ENCODE measurements at regions not wholly inside any gene's neighbourhood (a gene's known extent, or its start where the extent isn't known, plus 50 kb on each side); places are given as distances from the start of the nearest gene placed in this dataset.

DNA sequence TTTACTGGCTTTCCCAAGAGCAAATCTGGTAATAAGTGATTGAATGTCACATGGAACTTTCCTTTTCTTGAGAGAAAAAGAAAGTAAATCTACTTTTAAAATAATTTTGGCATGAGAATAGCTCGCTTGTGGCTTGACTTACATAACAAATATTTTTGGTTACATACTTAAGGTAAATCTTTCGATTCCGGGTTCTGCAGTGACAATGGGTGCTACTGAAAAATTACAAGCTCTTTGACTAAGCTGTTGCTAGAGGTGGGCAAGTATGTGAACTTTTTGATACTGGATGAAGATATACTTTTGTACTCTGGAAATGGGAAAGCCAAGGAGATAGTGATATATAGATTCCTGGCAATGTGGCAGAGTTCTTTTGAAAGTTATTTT is 51.9 kb upstream of the OTOL1 start:
- DNase-seq (ENCODE audit: low spot score): no peak

DNA sequence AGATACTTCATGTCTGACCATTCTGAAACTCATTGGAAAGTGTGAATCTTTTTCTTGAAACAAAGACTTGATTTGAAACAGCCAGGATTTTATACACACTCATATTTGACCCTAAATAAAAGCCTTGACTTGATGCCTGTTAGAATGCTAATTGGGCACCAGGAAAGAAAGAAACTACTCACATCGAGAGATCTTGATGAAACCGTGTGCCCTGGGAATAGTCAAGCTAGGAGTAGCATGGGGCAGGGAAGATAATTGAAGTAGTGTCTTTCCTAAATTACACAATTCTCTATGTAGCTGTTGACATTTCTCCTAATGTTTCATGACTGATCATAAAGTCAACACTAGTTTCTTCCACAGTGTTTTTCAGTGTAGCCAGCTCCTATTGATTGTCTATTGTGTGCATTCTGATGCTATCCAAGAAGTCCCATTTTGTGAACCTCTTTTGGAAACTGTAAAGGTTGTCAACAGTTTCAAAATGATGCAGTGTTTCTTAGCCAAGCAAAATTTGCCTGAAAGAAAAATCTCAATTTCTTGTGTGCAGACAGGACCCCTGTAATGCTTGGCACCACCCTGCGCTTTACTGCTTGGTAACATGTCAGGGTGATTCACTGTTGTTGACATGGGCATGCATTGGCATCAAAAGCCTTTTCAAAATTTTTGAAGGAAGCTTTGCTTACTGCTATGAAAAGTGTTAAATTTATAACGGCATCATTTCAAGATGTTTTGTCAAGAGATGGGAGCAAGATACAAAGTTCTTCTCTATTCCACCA is 52.5 kb upstream of the OTOL1 start:
- no peak for DNase-seq (ENCODE audit: low spot score)

- DNase-seq (ENCODE audit: low spot score): no peak
Observed at GRCh38 chr3:161430307-161430706, 59.0 kb upstream of the SPTSSB start.

DNA sequence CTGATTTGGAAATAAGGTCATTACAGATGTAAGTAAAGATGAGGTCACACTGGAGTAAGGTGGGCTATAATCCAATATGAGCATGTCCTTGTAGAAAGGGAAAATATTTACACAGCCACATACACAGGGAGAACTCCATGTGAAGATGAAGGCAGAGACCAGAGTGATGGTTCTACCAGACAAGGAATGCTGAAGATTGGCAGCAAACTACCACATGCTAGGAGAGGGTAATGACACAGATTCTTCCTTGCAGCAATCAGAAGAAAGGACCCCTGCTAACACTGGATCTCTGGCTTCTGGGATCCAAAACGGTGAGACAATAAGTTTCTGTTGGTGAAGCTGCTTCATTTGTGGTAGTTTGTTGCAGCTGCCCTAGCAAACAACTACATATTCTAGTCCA is 56.0 kb upstream of the SPTSSB start:
- DNase-seq (ENCODE audit: low spot score): no peak

DNA sequence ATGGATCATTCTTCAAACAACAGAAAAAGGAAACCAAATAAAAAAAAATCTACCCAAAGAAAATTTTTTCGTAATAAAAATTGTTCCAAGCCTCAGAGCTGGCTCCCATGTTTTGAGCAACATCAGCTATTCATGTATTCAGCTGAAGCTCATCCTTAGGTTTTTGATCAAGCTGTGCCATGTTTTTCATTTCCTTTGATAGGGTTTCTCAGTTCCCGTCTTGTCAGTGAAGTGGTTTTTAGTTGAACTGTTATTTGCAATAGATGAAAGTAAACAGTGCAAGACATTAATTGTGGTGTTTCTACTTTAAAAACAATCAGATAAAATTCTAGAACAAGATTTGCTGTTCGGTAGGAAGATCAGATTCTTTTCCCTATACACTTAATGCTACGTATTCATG is 55.4 kb upstream of the SPTSSB start:
- DNase-seq (ENCODE audit: low spot score): no peak

- DNase-seq (ENCODE audit: low spot score): peak; percentile 22
Observed at GRCh38 chr3:161423911-161424522, 52.7 kb upstream of the SPTSSB start.

DNA sequence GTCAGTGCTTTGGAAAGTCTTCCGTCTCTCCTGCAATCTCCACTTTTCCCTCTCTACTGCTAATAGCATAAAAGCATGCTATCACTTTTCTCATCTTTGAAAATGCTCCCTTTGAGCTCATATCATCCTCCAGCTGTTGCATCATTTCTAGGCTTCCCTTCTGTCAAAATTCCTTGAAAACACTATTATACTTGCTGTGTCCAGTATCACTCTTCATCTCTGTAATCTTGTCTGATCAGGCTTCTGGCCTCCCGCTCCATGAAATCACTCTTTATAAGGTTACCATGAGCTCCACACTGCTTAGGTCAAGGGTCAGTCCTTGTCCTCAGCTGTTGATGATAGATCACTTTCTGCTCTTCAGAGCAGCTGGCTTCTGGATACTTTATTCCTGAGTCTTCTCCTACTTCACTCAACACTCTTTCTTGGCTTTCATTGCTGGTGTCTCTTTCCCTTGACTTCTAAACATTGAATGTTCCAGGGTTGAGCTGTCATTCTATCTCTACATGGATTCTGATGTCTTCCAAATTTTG is 50.9 kb upstream of the SPTSSB start:
- DNase-seq (ENCODE audit: low spot score): no peak

Data from CD4-positive, alpha-beta T cell treated with Interleukin-6 at 100 ng/mL for 8 hours (primary cell).